22Rv1 (cell line): ENCODE measurements at regions not wholly inside any gene's neighbourhood (a gene's known extent, or its start where the extent isn't known, plus 50 kb on each side); places are given as distances from the start of the nearest gene placed in this dataset.

Experiments
- CTCF ChIP-seq: fragments of 450-650 bp; IDR thresholded peaks from 2 replicates; pipeline ENCODE4 v1.5.1; 2017; ENCODE audit warnings: mild to moderate bottlenecking
- ZFX ChIP-seq: fragments of 450-650 bp; IDR thresholded peaks from 2 replicates; pipeline ENCODE4 v1.6.1; 2017; ENCODE audit warnings: antibody characterized with exemption, borderline replicate concordance

- no peak for TF ChIP-seq CTCF
- no peak for TF ChIP-seq ZFX
Measured at GRCh38 chr4:83722730-83723269, 186.9 kb downstream of the GPAT3 start.
